KBM-7 (cell line): ENCODE measurements at regions not wholly inside any gene's neighbourhood (a gene's known extent, or its start where the extent isn't known, plus 50 kb on each side); places are given as distances from the start of the nearest gene placed in this dataset.
"Not testable (repeated sequence)": the region's sequence is repeated elsewhere in the genome, so short reads cannot be mapped to it uniquely, and the experiment has no call there.

Experiments
- DNase-seq: peaks from one replicate; pipeline ENCODE4 v3.0.0-alpha.2; 2015
- in situ Hi-C: fragments of 300-500 bp; cut with MboI; formaldehyde crosslinking; loops from 2 replicates; pipeline ENCODE4 v1.14.3; 2020; ENCODE audit warnings: low sequenced_read_pairs, low pct_unique_long_range_greater_than_20kb, mixed read lengths

- no peak for DNase-seq
- in situ Hi-C loops: no loop called here
Measured at GRCh38 chr18:49731860-49732311, 81.4 kb downstream of the ACAA2 start.

- no peak for DNase-seq
- in situ Hi-C loops: no loop called here
Measured at GRCh38 chr18:49731421-49731841, 81.9 kb downstream of the ACAA2 start.

GRCh38 chr18:49730951-49731391 is 82.4 kb downstream of the ACAA2 start:
- in situ Hi-C loops: no loop called here

GRCh38 chr18:49728542-49728941 is 84.8 kb downstream of the ACAA2 start:
- in situ Hi-C loops: no loop called here
- DNase-seq: peak; percentile 61

More at GRCh38 chr18:49730951-49731391, 82.4 kb downstream of the ACAA2 start:
- DNase-seq: no peak

- in situ Hi-C loops: no loop called here
- no peak for DNase-seq
Measured at GRCh38 chr18:49727816-49728215, 85.5 kb downstream of the ACAA2 start.

- in situ Hi-C loops: no loop called here
- no peak for DNase-seq
Measured at GRCh38 chr18:49726675-49726963, 86.7 kb downstream of the ACAA2 start.

- no peak for DNase-seq
- in situ Hi-C loops: no loop called here
Measured at GRCh38 chr18:49725809-49726674, 87.3 kb downstream of the ACAA2 start.

- DNase-seq: peak; percentile 14
- in situ Hi-C loops: no loop called here
Measured at GRCh38 chr18:49723648-49724180, 89.6 kb downstream of the ACAA2 start.

- in situ Hi-C loops: no loop called here
- DNase-seq: no peak
Measured at GRCh38 chr18:49722477-49722876, 90.9 kb downstream of the ACAA2 start.

GRCh38 chr18:49721981-49722380 is 91.4 kb downstream of the ACAA2 start:
- in situ Hi-C loops: no loop called here
- DNase-seq: no peak

GRCh38 chr18:49720944-49721343 is 92.4 kb downstream of the ACAA2 start:
- in situ Hi-C loops: not testable (repeated sequence)

GRCh38 chr18:49717617-49718016 is 95.7 kb downstream of the ACAA2 start:
- in situ Hi-C loops: no loop called here
- no peak for DNase-seq

More at GRCh38 chr18:49720944-49721343, 92.4 kb downstream of the ACAA2 start:
- DNase-seq: not testable (repeated sequence)

GRCh38 chr18:49716035-49716434 is 97.3 kb downstream of the ACAA2 start:
- DNase-seq: no peak

GRCh38 chr18:49709347-49709690 is 104.0 kb downstream of the ACAA2 start:
- DNase-seq: no peak
- in situ Hi-C loops: no loop called here

More at GRCh38 chr18:49716035-49716434, 97.3 kb downstream of the ACAA2 start:
- in situ Hi-C loops: no loop called here

GRCh38 chr18:49708662-49709346 is 104.5 kb downstream of the ACAA2 start:
- in situ Hi-C loops: no loop called here

GRCh38 chr18:49707599-49707998 is 105.7 kb downstream of the ACAA2 start:
- in situ Hi-C loops: no loop called here
- DNase-seq: no peak

More at GRCh38 chr18:49708662-49709346, 104.5 kb downstream of the ACAA2 start:
- peak; percentile 19 for DNase-seq

- in situ Hi-C loops: no loop called here
Measured at GRCh38 chr18:49704334-49704733, 109.0 kb downstream of the ACAA2 start.

GRCh38 chr18:49701190-49701589 is 112.1 kb downstream of the ACAA2 start:
- in situ Hi-C loops: no loop called here
- DNase-seq: no peak

More at GRCh38 chr18:49704334-49704733, 109.0 kb downstream of the ACAA2 start:
- no peak for DNase-seq

- in situ Hi-C loops: no loop called here
- no peak for DNase-seq
Measured at GRCh38 chr18:49699303-49699702, 114.0 kb downstream of the ACAA2 start.

GRCh38 chr18:49698525-49699025 is 114.8 kb downstream of the ACAA2 start:
- in situ Hi-C loops: no loop called here
- DNase-seq: no peak
